Epithelial cell of esophagus (primary cell): ENCODE measurements at regions not wholly inside any gene's neighbourhood (a gene's known extent, or its start where the extent isn't known, plus 50 kb on each side); places are given as distances from the start of the nearest gene placed in this dataset.

Experiments used
- DNase-seq: peaks from one replicate; pipeline ENCODE4 v3.0.0; 2010; ENCODE audit warnings: low read depth
- H3K4me3 ChIP-seq: 2 replicates; pipeline ENCODE4 v1.5.1; 2011; ENCODE audit warnings: mild to moderate bottlenecking, low read length, control low read depth
- CTCF ChIP-seq: IDR thresholded peaks from 2 replicates; pipeline ENCODE4 v1.5.1; 2011; ENCODE audit warnings: low read depth, mild to moderate bottlenecking, low read length, control low read depth, inconsistent platforms; ENCODE audit not compliant: insufficient read depth; ENCODE audit errors: missing control alignments

GRCh38 chrY:12559007-12559406 lies 142.0 kb upstream of the USP9Y start:
- no peak for DNase-seq
- TF ChIP-seq CTCF = no peak
- H3K4me3 ChIP-seq = no peak overlapping the region

- TF ChIP-seq CTCF = no peak
- DNase-seq = peak; percentile 50
- no peak overlapping the region for H3K4me3 ChIP-seq
These were observed 124.8 kb upstream of the USP9Y start for GRCh38 chrY:12576278-12576677.

- H3K4me3 ChIP-seq = no peak overlapping the region
- no peak for DNase-seq
- TF ChIP-seq CTCF = no peak
These were observed 107.4 kb upstream of the USP9Y start for GRCh38 chrY:12593532-12594216.

GRCh38 chrY:12598783-12599182 lies 102.2 kb upstream of the USP9Y start:
- TF ChIP-seq CTCF = no peak
- DNase-seq = no peak

GRCh38 chrY:12605426-12605825 lies 95.6 kb upstream of the USP9Y start:
- H3K4me3 ChIP-seq = no peak overlapping the region
- DNase-seq = no peak
- TF ChIP-seq CTCF = no peak

More at GRCh38 chrY:12598783-12599182, 102.2 kb upstream of the USP9Y start:
- H3K4me3 ChIP-seq = no peak overlapping the region

- no peak for DNase-seq
- no peak for TF ChIP-seq CTCF
- H3K4me3 ChIP-seq = no peak overlapping the region
These were observed 90.2 kb upstream of the USP9Y start for GRCh38 chrY:12610861-12611260.
